Panc1 (cell line): ENCODE measurements at regions not wholly inside any gene's neighbourhood (a gene's known extent, or its start where the extent isn't known, plus 50 kb on each side); places are given as distances from the start of the nearest gene placed in this dataset.

ENCODE experiments used
- ATAC-seq: fragments of 200-7000 bp; cut with Tn5 transposase; 2 replicates; pipeline ENCODE4 v1.9.1; 2020; ENCODE audit warnings: mild to moderate bottlenecking, moderate library complexity
- BruUV-seq: library from RNA; stranded (reverse); fragments of 400-500 nt; replicated peaks from 2 replicates; lab custom pipeline; 2021; lab: Mats Ljungman, UMichigan
- CTCF ChIA-PET: fragments of 300-600 bp; sonication (Branson Sonifier 250); formaldehyde crosslinking; loops from one replicate; lab custom pipeline; 2022; ENCODE audit warnings: antibody characterized with exemption; lab: Charles Lee
- POLR2A ChIA-PET: fragments of 300-600 bp; sonication (Branson Sonifier 250); formaldehyde crosslinking; loops from one replicate; lab custom pipeline; 2022; ENCODE audit warnings: antibody characterized with exemption; lab: Charles Lee
- DNase-seq: peaks from one replicate; pipeline ENCODE4 v3.0.0-alpha.2; 2010; ENCODE audit warnings: low read depth, low spot score
- H3K27ac ChIP-seq: 2 replicates; pipeline ENCODE4 v1.5.1; 2011; ENCODE audit warnings: mild to moderate bottlenecking, low read length, inconsistent platforms
- H3K27me3 ChIP-seq: fragments of 200-500 bp; sonication (Bioruptor generic); 2 replicates; pipeline ENCODE4 v1.6.0; 2014; ENCODE audit warnings: low read length, inconsistent platforms; ENCODE audit not compliant: control insufficient read depth, insufficient read depth
- H3K36me3 ChIP-seq: fragments of 200-500 bp; sonication (Bioruptor generic); 2 replicates; pipeline ENCODE4 v1.5.1; 2014; ENCODE audit warnings: inconsistent platforms, mild to moderate bottlenecking, low read length, moderate library complexity; ENCODE audit not compliant: control insufficient read depth, insufficient read depth
- H3K4me1 ChIP-seq: 2 replicates; pipeline ENCODE4 v1.5.1; 2011; ENCODE audit warnings: inconsistent platforms, mild to moderate bottlenecking, low read length, moderate library complexity; ENCODE audit not compliant: control insufficient read depth, insufficient read depth
- H3K4me3 ChIP-seq, 2 experiments: 2 replicates each; pipeline ENCODE4 v1.5.1; 2011 to 2012; ENCODE audit warnings: low read depth in 2 of 2, low read length in 2 of 2, mild to moderate bottlenecking in 2 of 2, inconsistent platforms in 1 of 2, moderate library complexity in 1 of 2
- H3K9me3 ChIP-seq: fragments of 200-500 bp; sonication (Bioruptor generic); 2 replicates; pipeline ENCODE4 v1.5.1; 2014; ENCODE audit warnings: low read depth, mild to moderate bottlenecking, inconsistent platforms, low read length, moderate library complexity; ENCODE audit not compliant: control insufficient read depth, insufficient read depth
- POLR2AphosphoS5 ChIP-seq: IDR thresholded peaks from 2 replicates; pipeline ENCODE4 v1.6.1; 2012; ENCODE audit warnings: mild to moderate bottlenecking, low read depth, low read length, moderate library complexity
- SIN3A ChIP-seq: IDR thresholded peaks from 2 replicates; pipeline ENCODE4 v1.6.1; 2012; ENCODE audit warnings: low read depth, mild to moderate bottlenecking, low read length, moderate library complexity, borderline replicate concordance; ENCODE audit not compliant: insufficient read depth
- TCF7L2 ChIP-seq: IDR thresholded peaks from 2 replicates; pipeline ENCODE4 v1.6.1; 2011; ENCODE audit warnings: mild to moderate bottlenecking, low read depth, low read length, inconsistent platforms
- in situ Hi-C: cut with HindIII; loops from 2 replicates; pipeline ENCODE4 v1.10.0; 2016; ENCODE audit warnings: low sequenced_read_pairs, low pct_unique_long_range_greater_than_20kb
- intact Hi-C: fragments of 100-400 bp; cut with micrococcal nuclease; formaldehyde crosslinking; loops from one replicate; pipeline ENCODE4 v1.10.0; 2022; ENCODE audit not compliant: unreplicated experiment
- TF ChIP-seq, protein P1 (sequence below), 2 experiments: IDR thresholded peaks; 2 replicates each; pipeline ENCODE4 v1.6.1; 2011 to 2012; ENCODE audit warnings: low read depth in 2 of 2, control low read depth in 1 of 2, low read length in 1 of 2, mild to moderate bottlenecking in 1 of 2, moderate library complexity in 1 of 2; ENCODE audit not compliant: insufficient read depth in 1 of 2
- TF ChIP-seq, protein P2 (sequence below): fragments of 450-650 bp; IDR thresholded peaks from 2 replicates; pipeline ENCODE4 v1.5.1; 2017; ENCODE audit warnings: mild to moderate bottlenecking

DNA sequence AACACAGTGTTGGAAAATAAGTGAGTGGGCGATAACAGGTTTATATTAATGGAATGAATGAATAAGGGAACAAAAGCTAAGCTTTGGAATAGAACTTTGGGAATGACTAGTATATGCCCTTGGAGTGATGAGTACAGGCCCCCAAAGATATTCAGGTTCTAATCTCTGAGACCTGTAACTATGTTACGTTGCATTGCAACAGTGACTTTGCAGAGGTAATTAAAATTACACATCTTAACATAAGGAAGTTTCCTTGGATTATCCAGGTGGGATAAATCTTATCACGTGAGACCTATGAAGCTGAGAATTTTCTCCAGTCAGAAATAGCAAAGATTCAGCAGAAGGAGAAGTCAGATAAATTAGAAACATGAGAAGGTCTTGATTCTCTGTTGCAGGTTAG, 661.5 kb upstream of the LINC00305 start:
- Histone ChIP-seq H3K36me3 (no peaks in the 10 kb centered on the region), H3K27me3 (no peaks in the 10 kb centered on the region), H3K9me3 (no peaks in the 10 kb centered on the region), H3K4me3 (no peak overlapping the region), H3K4me1 (no peaks in the 10 kb centered on the region), H3K27ac (no peak overlapping the region)
- DNase-seq (no peak), ATAC-seq (no peak)
- in situ Hi-C loops (no loop called here), intact Hi-C loops (no loop called here)
- TF ChIP-seq TCF7L2 (no peak), SIN3A (no peak), POLR2AphosphoS5 (no peak)
- TF ChIP-seq, protein P1, sequence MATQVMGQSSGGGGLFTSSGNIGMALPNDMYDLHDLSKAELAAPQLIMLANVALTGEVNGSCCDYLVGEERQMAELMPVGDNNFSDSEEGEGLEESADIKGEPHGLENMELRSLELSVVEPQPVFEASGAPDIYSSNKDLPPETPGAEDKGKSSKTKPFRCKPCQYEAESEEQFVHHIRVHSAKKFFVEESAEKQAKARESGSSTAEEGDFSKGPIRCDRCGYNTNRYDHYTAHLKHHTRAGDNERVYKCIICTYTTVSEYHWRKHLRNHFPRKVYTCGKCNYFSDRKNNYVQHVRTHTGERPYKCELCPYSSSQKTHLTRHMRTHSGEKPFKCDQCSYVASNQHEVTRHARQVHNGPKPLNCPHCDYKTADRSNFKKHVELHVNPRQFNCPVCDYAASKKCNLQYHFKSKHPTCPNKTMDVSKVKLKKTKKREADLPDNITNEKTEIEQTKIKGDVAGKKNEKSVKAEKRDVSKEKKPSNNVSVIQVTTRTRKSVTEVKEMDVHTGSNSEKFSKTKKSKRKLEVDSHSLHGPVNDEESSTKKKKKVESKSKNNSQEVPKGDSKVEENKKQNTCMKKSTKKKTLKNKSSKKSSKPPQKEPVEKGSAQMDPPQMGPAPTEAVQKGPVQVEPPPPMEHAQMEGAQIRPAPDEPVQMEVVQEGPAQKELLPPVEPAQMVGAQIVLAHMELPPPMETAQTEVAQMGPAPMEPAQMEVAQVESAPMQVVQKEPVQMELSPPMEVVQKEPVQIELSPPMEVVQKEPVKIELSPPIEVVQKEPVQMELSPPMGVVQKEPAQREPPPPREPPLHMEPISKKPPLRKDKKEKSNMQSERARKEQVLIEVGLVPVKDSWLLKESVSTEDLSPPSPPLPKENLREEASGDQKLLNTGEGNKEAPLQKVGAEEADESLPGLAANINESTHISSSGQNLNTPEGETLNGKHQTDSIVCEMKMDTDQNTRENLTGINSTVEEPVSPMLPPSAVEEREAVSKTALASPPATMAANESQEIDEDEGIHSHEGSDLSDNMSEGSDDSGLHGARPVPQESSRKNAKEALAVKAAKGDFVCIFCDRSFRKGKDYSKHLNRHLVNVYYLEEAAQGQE (IDR thresholded peaks at IDR 0.05; ENCODE audit: insufficient read depth in 1 of 2, low read depth in 2 of 2, low read length in 1 of 2) = no peak
- TF ChIP-seq, protein P2, sequence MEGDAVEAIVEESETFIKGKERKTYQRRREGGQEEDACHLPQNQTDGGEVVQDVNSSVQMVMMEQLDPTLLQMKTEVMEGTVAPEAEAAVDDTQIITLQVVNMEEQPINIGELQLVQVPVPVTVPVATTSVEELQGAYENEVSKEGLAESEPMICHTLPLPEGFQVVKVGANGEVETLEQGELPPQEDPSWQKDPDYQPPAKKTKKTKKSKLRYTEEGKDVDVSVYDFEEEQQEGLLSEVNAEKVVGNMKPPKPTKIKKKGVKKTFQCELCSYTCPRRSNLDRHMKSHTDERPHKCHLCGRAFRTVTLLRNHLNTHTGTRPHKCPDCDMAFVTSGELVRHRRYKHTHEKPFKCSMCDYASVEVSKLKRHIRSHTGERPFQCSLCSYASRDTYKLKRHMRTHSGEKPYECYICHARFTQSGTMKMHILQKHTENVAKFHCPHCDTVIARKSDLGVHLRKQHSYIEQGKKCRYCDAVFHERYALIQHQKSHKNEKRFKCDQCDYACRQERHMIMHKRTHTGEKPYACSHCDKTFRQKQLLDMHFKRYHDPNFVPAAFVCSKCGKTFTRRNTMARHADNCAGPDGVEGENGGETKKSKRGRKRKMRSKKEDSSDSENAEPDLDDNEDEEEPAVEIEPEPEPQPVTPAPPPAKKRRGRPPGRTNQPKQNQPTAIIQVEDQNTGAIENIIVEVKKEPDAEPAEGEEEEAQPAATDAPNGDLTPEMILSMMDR = no peak
- no TSS peak for BruUV-seq
- ChIA-PET POLR2A (no interaction called here), CTCF (no interaction called here)

DNA sequence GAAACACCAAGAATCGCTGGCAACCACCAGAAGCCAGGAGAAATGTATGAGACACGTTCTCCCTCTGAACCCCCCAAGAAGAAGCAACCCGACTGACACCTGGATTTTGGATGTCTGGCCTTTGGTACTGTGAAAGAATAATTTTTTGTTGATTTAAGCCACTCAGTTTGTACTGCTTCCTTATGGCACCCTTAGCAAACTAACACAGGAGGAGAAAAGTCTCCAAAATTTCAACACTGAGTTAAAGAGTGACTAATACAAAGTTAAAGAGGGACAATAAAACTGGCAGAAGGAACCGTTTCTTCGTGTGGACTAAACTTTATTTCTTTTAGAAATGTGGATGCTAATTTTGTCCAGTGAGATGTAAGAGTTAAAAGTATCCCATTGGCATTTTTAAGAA, 660.9 kb upstream of the LINC00305 start:
- no peaks in the 10 kb centered on the region for H3K4me1 ChIP-seq
- BruUV-seq = no TSS peak
- ChIA-PET POLR2A (no interaction called here), CTCF (no interaction called here)
- ATAC-seq (no peak), DNase-seq (no peak)
- H3K4me3 ChIP-seq = no peak overlapping the region
- no peaks in the 10 kb centered on the region for H3K27me3 ChIP-seq
- TF ChIP-seq, protein P2 = no peak
- TF ChIP-seq SIN3A (no peak), TCF7L2 (no peak), POLR2AphosphoS5 (no peak)
- TF ChIP-seq, protein P1 (IDR thresholded peaks at IDR 0.05; ENCODE audit: insufficient read depth in 1 of 2, low read depth in 2 of 2, low read length in 1 of 2) = no peak
- in situ Hi-C loops (no loop called here), intact Hi-C loops (no loop called here)
- H3K9me3 ChIP-seq = no peaks in the 10 kb centered on the region
- H3K27ac ChIP-seq = no peak overlapping the region
- H3K36me3 ChIP-seq = no peaks in the 10 kb centered on the region
